ENCODE measurements at regions not wholly inside any gene's neighbourhood (a gene's known extent, or its start where the extent isn't known, plus 50 kb on each side); places are given as distances from the start of the nearest gene placed in this dataset.
"Not testable (repeated sequence)": the region's sequence is repeated elsewhere in the genome, so short reads cannot be mapped to it uniquely, and the experiment has no call there.

GRCh38 chr21:22377795-22378194, 1379.6 kb downstream of the NCAM2 start:
- peaks cover 13 to 31% of the 10 kb centered on the region in 2 experiments; a peak in 2 of 4 replicates for H3K9me3 ChIP-seq (ENCODE audit: control insufficient read depth in 1 of 2, insufficient read depth in 1 of 2, low read depth in 1 of 2, low read length in 2 of 2)
- H3K27me3 ChIP-seq (ENCODE audit: insufficient read depth, low read length); H3K79me2 ChIP-seq (ENCODE audit: insufficient read depth, low read length); H3K9me2 ChIP-seq (ENCODE audit: insufficient read depth); H3K9ac ChIP-seq (ENCODE audit: low read length); H3K27ac ChIP-seq (ENCODE audit: low read depth, low read length); H3K4me3 ChIP-seq (replicated peaks in 1 of 2; ENCODE audit: low read depth in 1 of 2, low read length in 2 of 2); BruUV-seq (replicated peaks); intact Hi-C loops (cut with micrococcal nuclease); H3K4me1 ChIP-seq (ENCODE audit: control insufficient read depth in 1 of 2, insufficient read depth in 2 of 2, low read length in 2 of 2); H3K4me2 ChIP-seq (ENCODE audit: low read length); ATAC-seq; RAD21 ChIA-PET (ENCODE audit: low non-redundant PET in 1 of 2, low total read pairs in 2 of 2, uncharacterized antibody in 2 of 2, unreplicated experiment in 2 of 2); POLR2A ChIA-PET; H2AFZ ChIP-seq (ENCODE audit: low read depth, low read length, poor library complexity, severe bottlenecking); DNase-seq (ENCODE audit: low read depth, low spot score); H3K36me3 ChIP-seq (ENCODE audit: control insufficient read depth in 1 of 2, insufficient read depth in 2 of 2, low read length in 2 of 2); CTCF ChIA-PET; H4K20me1 ChIP-seq (ENCODE audit: insufficient read depth): not testable (repeated sequence)

DNA sequence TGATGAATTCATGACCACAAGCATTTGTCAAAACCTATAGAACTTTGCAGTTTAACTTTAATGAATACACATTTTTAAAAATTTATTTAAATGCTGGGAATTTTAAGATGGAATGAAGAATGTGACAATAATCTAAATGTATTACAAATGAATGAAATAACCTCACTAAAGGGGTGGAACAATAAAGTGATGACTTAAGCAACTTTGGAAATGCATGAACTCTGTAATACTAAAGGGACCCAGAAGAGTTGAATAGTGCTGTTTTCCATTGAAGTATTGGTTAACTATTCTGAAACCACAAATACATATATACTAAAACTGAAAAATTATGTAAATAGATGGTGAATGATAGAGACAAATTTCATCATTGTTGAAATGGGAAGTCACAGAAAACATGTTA, 1395.1 kb downstream of the NCAM2 start:
- peaks cover 6 to 22% of the 10 kb centered on the region in 2 experiments; a peak in 3 of 4 replicates for H3K9me3 ChIP-seq (ENCODE audit: control insufficient read depth in 1 of 2, insufficient read depth in 1 of 2, low read depth in 1 of 2, low read length in 2 of 2)
- H3K27ac ChIP-seq (ENCODE audit: low read depth, low read length) = no peak overlapping the region
- no peaks in the 10 kb centered on the region for H3K9me2 ChIP-seq (ENCODE audit: insufficient read depth)
- ChIA-PET RAD21 (ENCODE audit: low non-redundant PET in 1 of 2, low total read pairs in 2 of 2, uncharacterized antibody in 2 of 2, unreplicated experiment in 2 of 2) (no interaction called here), CTCF (no interaction called here), POLR2A (no interaction called here)
- H3K4me2 ChIP-seq (ENCODE audit: low read length) = no peak overlapping the region
- no peak overlapping the region for H2AFZ ChIP-seq (ENCODE audit: low read depth, low read length, poor library complexity, severe bottlenecking)
- intact Hi-C loops (cut with micrococcal nuclease) = no loop called here
- no peaks in the 10 kb centered on the region for H3K79me2 ChIP-seq (ENCODE audit: insufficient read depth, low read length)
- no peaks in the 10 kb centered on the region for H3K36me3 ChIP-seq (ENCODE audit: control insufficient read depth in 1 of 2, insufficient read depth in 2 of 2, low read length in 2 of 2)
- DNase-seq (ENCODE audit: low read depth, low spot score) (no peak), ATAC-seq (no peak)
- H3K4me3 ChIP-seq (replicated peaks in 1 of 2; ENCODE audit: low read depth in 1 of 2, low read length in 2 of 2) = no peak overlapping the region
- H3K4me1 ChIP-seq (ENCODE audit: control insufficient read depth in 1 of 2, insufficient read depth in 2 of 2, low read length in 2 of 2) = no peaks in the 10 kb centered on the region
- no peaks in the 10 kb centered on the region for H4K20me1 ChIP-seq (ENCODE audit: insufficient read depth)
- H3K27me3 ChIP-seq (ENCODE audit: insufficient read depth, low read length) = no peaks in the 10 kb centered on the region
- BruUV-seq (replicated peaks) = no TSS peak
- no peak overlapping the region for H3K9ac ChIP-seq (ENCODE audit: low read length)
- no peak for TF ChIP-seq EZH2 (IDR thresholded peaks at IDR 0.05)
- no peak for TF ChIP-seq RAD21 (IDR thresholded peaks at IDR 0.05; ENCODE audit: low read depth)
- TF ChIP-seq, protein P1, sequence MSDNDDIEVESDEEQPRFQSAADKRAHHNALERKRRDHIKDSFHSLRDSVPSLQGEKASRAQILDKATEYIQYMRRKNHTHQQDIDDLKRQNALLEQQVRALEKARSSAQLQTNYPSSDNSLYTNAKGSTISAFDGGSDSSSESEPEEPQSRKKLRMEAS (IDR thresholded peaks at IDR 0.05) = no peak
- no peak for TF ChIP-seq EGR1 (IDR thresholded peaks at IDR 0.05; ENCODE audit: low read depth)
- no peak for TF ChIP-seq SP1 (IDR thresholded peaks at IDR 0.05; ENCODE audit: low read depth)
- no peak for TF ChIP-seq POLR2AphosphoS5 (IDR thresholded peaks at IDR 0.05; ENCODE audit: low read depth, low read length)
- no peak for TF ChIP-seq TCF7L2 (IDR thresholded peaks at IDR 0.05; ENCODE audit: borderline replicate concordance, extremely low read depth, insufficient read depth, insufficient read length)
- TF ChIP-seq, protein P2, sequence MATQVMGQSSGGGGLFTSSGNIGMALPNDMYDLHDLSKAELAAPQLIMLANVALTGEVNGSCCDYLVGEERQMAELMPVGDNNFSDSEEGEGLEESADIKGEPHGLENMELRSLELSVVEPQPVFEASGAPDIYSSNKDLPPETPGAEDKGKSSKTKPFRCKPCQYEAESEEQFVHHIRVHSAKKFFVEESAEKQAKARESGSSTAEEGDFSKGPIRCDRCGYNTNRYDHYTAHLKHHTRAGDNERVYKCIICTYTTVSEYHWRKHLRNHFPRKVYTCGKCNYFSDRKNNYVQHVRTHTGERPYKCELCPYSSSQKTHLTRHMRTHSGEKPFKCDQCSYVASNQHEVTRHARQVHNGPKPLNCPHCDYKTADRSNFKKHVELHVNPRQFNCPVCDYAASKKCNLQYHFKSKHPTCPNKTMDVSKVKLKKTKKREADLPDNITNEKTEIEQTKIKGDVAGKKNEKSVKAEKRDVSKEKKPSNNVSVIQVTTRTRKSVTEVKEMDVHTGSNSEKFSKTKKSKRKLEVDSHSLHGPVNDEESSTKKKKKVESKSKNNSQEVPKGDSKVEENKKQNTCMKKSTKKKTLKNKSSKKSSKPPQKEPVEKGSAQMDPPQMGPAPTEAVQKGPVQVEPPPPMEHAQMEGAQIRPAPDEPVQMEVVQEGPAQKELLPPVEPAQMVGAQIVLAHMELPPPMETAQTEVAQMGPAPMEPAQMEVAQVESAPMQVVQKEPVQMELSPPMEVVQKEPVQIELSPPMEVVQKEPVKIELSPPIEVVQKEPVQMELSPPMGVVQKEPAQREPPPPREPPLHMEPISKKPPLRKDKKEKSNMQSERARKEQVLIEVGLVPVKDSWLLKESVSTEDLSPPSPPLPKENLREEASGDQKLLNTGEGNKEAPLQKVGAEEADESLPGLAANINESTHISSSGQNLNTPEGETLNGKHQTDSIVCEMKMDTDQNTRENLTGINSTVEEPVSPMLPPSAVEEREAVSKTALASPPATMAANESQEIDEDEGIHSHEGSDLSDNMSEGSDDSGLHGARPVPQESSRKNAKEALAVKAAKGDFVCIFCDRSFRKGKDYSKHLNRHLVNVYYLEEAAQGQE (IDR thresholded peaks at IDR 0.05; ENCODE audit: low read depth) = no peak
- TF ChIP-seq SIN3A (IDR thresholded peaks at IDR 0.05; ENCODE audit: low read depth) = no peak
- TF ChIP-seq ELF1 (IDR thresholded peaks at IDR 0.05; ENCODE audit: borderline replicate concordance, low read depth) = no peak
- TF ChIP-seq CEBPB (IDR thresholded peaks at IDR 0.05; ENCODE audit: low read depth) = no peak
- no peak for TF ChIP-seq ZBTB33 (IDR thresholded peaks at IDR 0.05; ENCODE audit: extremely low read depth, insufficient replicate concordance, low read length)
- TF ChIP-seq, protein P3, sequence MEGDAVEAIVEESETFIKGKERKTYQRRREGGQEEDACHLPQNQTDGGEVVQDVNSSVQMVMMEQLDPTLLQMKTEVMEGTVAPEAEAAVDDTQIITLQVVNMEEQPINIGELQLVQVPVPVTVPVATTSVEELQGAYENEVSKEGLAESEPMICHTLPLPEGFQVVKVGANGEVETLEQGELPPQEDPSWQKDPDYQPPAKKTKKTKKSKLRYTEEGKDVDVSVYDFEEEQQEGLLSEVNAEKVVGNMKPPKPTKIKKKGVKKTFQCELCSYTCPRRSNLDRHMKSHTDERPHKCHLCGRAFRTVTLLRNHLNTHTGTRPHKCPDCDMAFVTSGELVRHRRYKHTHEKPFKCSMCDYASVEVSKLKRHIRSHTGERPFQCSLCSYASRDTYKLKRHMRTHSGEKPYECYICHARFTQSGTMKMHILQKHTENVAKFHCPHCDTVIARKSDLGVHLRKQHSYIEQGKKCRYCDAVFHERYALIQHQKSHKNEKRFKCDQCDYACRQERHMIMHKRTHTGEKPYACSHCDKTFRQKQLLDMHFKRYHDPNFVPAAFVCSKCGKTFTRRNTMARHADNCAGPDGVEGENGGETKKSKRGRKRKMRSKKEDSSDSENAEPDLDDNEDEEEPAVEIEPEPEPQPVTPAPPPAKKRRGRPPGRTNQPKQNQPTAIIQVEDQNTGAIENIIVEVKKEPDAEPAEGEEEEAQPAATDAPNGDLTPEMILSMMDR (IDR thresholded peaks at IDR 0.05 in 2 of 3, conservative IDR thresholded peaks at IDR 0.05 in 1 of 3; ENCODE audit: borderline replicate concordance in 1 of 3, insufficient read depth in 1 of 3, low read depth in 2 of 3, low read length in 2 of 3) = no peak

All from HCT116 (cell line).